ENCODE measurements at regions not wholly inside any gene's neighbourhood (a gene's known extent, or its start where the extent isn't known, plus 50 kb on each side); places are given as distances from the start of the nearest gene placed in this dataset.

- no peak for TF ChIP-seq CTCF (IDR thresholded peaks at IDR 0.05; ENCODE audit: poor library complexity, severe bottlenecking)
- no peak for ATAC-seq (ENCODE audit: low read depth)
Observed at GRCh38 chr12:39012870-39013269, 107.5 kb upstream of the CPNE8 start.

GRCh38 chr12:39011166-39011565 lies 105.8 kb upstream of the CPNE8 start:
- no peak overlapping the region for H3K27ac ChIP-seq (ENCODE audit: poor library complexity, severe bottlenecking)
- H3K27me3 ChIP-seq (ENCODE audit: insufficient read depth, poor library complexity, severe bottlenecking) = no peaks in the 10 kb centered on the region
- H3K9me3 ChIP-seq (ENCODE audit: severe bottlenecking) = no peaks in the 10 kb centered on the region
- ATAC-seq (ENCODE audit: low read depth) (no peak), DNase-seq (ENCODE audit: low spot score) (no peak)
- H3K4me3 ChIP-seq (ENCODE audit: severe bottlenecking) = no peak overlapping the region
- H3K4me1 ChIP-seq (ENCODE audit: insufficient read depth, poor library complexity, severe bottlenecking) = no peaks in the 10 kb centered on the region
- TF ChIP-seq CTCF (IDR thresholded peaks at IDR 0.05; ENCODE audit: poor library complexity, severe bottlenecking) = no peak
- H3K36me3 ChIP-seq (ENCODE audit: low read depth) = no peaks in the 10 kb centered on the region

More at GRCh38 chr12:39012870-39013269, 107.5 kb upstream of the CPNE8 start:
- no peak overlapping the region for H3K4me3 ChIP-seq (ENCODE audit: severe bottlenecking)
- no peaks in the 10 kb centered on the region for H3K27me3 ChIP-seq (ENCODE audit: insufficient read depth, poor library complexity, severe bottlenecking)
- no peak for DNase-seq (ENCODE audit: low spot score)
- no peaks in the 10 kb centered on the region for H3K9me3 ChIP-seq (ENCODE audit: severe bottlenecking)
- no peaks in the 10 kb centered on the region for H3K4me1 ChIP-seq (ENCODE audit: insufficient read depth, poor library complexity, severe bottlenecking)
- no peak overlapping the region for H3K27ac ChIP-seq (ENCODE audit: poor library complexity, severe bottlenecking)
- no peaks in the 10 kb centered on the region for H3K36me3 ChIP-seq (ENCODE audit: low read depth)

- no peak for DNase-seq (ENCODE audit: low spot score)
- TF ChIP-seq CTCF (IDR thresholded peaks at IDR 0.05; ENCODE audit: poor library complexity, severe bottlenecking) = no peak
- no peak for ATAC-seq (ENCODE audit: low read depth)
- H3K4me1 ChIP-seq (ENCODE audit: insufficient read depth, poor library complexity, severe bottlenecking) = no peaks in the 10 kb centered on the region
- no peak overlapping the region for H3K27ac ChIP-seq (ENCODE audit: poor library complexity, severe bottlenecking)
- H3K9me3 ChIP-seq (ENCODE audit: severe bottlenecking) = no peaks in the 10 kb centered on the region
- H3K36me3 ChIP-seq (ENCODE audit: low read depth) = no peaks in the 10 kb centered on the region
- H3K27me3 ChIP-seq (ENCODE audit: insufficient read depth, poor library complexity, severe bottlenecking) = no peaks in the 10 kb centered on the region
- H3K4me3 ChIP-seq (ENCODE audit: severe bottlenecking) = no peak overlapping the region
Observed at GRCh38 chr12:39010406-39010805, 105.0 kb upstream of the CPNE8 start.

GRCh38 chr12:39007619-39008018 lies 102.2 kb upstream of the CPNE8 start:
- no peak overlapping the region for H3K4me3 ChIP-seq (ENCODE audit: severe bottlenecking)
- no peak for DNase-seq (ENCODE audit: low spot score)
- peaks cover 2% of the 10 kb centered on the region for H3K9me3 ChIP-seq (ENCODE audit: severe bottlenecking)
- no peak for TF ChIP-seq CTCF (IDR thresholded peaks at IDR 0.05; ENCODE audit: poor library complexity, severe bottlenecking)
- no peaks in the 10 kb centered on the region for H3K36me3 ChIP-seq (ENCODE audit: low read depth)
- no peaks in the 10 kb centered on the region for H3K4me1 ChIP-seq (ENCODE audit: insufficient read depth, poor library complexity, severe bottlenecking)
- no peak for ATAC-seq (ENCODE audit: low read depth)
- H3K27ac ChIP-seq (ENCODE audit: poor library complexity, severe bottlenecking) = no peak overlapping the region
- no peaks in the 10 kb centered on the region for H3K27me3 ChIP-seq (ENCODE audit: insufficient read depth, poor library complexity, severe bottlenecking)

GRCh38 chr12:39006286-39006685 lies 100.9 kb upstream of the CPNE8 start:
- Histone ChIP-seq H3K4me3 (ENCODE audit: severe bottlenecking) (no peak overlapping the region), H3K4me1 (ENCODE audit: insufficient read depth, poor library complexity, severe bottlenecking) (no peaks in the 10 kb centered on the region), H3K36me3 (ENCODE audit: low read depth) (no peaks in the 10 kb centered on the region), H3K9me3 (ENCODE audit: severe bottlenecking) (peaks cover 2% of the 10 kb centered on the region), H3K27ac (ENCODE audit: poor library complexity, severe bottlenecking) (no peak overlapping the region), H3K27me3 (ENCODE audit: insufficient read depth, poor library complexity, severe bottlenecking) (no peaks in the 10 kb centered on the region)
- ATAC-seq (ENCODE audit: low read depth) (no peak), DNase-seq (ENCODE audit: low spot score) (no peak)
- TF ChIP-seq CTCF (IDR thresholded peaks at IDR 0.05; ENCODE audit: poor library complexity, severe bottlenecking) = no peak
